ENCODE measurements at regions not wholly inside any gene's neighbourhood (a gene's known extent, or its start where the extent isn't known, plus 50 kb on each side); places are given as distances from the start of the nearest gene placed in this dataset.

DNA sequence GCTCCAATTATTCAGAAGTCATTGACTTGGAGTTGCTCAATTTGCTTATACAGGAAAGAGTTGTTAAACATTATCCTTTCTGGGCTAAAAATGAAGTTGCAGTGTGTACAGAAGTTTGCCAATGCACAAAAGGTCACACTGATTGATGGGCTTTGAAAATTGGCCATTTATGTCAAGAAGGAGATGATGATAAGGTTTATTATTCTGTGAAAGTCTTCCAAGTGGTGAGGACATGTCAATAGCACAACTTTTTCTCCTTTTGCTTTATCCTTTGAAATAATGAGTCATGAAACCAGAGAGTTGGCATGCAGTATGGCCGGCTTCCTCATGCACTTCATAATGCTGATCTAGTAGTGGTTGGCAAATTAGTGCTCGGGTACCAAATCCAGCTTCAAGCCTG is 848.5 kb upstream of the WWC1 start:
- no peak for DNase-seq

GRCh38 chr5:167447466-167448375 is 843.7 kb upstream of the WWC1 start:
- DNase-seq, result no peak

DNA sequence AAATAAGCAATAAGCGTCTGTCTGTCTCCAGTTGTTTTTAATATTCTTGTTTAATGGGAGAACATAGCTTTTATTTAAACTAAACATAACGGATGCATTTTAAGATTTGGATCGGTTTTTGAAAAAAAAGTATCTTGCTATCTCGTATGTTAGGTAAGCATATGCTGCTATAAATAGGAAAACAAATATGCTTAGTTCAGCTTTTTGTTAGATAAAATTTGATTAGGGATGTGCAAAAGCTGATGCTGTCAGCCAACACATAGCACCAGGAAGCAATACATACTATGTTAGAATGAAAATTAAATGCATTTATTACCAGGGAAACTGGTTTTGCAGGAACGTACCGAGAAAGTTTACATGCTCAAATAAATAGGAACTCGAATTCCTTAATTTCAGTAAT is 843.1 kb upstream of the WWC1 start:
- DNase-seq, result no peak

DNA sequence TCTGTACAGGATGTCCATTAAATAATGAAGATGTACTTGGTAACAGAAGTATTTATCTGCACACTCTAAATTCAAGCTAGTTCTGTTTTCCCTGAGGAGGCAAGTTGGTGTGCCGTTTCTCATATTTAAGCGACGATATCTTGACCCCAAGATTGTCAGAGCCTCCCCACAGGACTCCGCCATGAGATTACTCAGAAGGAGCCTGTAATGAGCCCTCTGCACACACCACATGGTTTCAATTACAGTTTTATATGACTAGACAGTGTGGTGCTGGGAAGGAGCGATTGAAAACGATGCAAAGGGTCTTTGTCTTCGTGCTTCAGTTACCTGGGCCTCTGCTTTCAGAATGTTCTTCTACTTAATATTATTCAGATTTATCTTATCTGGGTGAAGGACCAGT is 840.4 kb upstream of the WWC1 start:
- DNase-seq, result no peak

- no peak for DNase-seq
These were observed 839.3 kb upstream of the WWC1 start for GRCh38 chr5:167452136-167452535.

DNA sequence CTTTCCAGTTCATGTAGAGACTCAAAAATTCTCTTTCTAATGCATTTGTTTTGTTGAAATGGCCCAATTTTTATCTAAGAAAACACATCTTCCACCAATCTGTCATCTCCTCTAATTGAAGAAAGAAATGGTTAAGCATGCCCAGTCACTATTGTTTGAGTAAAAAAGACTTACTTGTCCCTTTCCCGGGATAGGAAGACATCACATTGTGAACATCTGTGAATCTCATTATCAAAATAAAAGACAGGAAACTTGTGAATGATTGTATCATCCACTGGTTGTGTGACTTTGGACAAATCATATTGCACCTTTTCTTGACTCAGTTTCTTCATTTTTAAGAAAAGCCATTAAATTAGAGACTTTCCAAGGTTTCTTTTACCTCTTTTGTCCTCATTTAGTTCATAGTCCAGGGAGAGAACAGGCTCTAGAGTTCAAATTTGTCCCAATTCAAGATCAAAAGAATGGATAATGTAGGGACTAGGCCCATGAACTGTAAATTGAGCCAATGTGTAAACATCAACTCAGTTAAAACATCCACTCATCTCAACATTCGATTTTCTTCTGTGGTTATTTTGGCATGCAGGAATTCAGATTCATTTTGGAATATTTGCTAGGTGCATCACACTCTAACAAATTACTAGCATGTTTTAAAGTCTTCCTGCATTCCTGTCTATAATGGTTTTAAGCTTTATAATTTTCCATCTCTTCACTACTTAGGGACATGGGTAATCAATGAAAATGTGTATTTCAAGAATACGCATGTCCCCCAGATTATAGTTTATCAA is 838.0 kb upstream of the WWC1 start:
- DNase-seq, result no peak

- DNase-seq, result no peak
These were observed 833.0 kb upstream of the WWC1 start for GRCh38 chr5:167458412-167458811.

DNA sequence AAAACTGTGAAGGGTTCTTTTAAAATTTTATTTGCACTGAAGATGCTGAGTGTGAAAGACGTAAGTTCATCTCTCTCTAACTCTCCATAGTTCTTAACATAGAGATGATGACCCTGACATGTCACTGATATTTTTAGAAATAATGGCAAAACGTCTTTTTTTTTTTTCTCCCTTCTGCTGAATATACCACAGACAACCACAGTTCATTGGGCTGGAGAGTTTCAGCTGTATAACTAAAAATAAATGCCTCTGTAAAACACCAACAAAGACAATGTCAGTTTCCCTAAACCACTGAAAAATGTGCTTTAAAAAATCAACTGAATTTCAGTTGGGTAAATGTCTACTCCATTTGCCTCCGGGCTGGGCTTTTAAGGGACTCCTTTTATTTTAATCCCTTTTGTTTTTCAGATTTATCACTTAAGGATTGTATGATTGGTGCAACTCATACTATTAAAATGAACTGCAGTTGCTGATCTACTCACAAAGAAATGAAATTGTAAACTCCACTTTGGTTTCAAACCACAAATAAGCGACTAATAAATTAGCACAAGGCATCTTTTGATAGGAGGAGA is 830.9 kb upstream of the WWC1 start:
- no peak for DNase-seq

DNA sequence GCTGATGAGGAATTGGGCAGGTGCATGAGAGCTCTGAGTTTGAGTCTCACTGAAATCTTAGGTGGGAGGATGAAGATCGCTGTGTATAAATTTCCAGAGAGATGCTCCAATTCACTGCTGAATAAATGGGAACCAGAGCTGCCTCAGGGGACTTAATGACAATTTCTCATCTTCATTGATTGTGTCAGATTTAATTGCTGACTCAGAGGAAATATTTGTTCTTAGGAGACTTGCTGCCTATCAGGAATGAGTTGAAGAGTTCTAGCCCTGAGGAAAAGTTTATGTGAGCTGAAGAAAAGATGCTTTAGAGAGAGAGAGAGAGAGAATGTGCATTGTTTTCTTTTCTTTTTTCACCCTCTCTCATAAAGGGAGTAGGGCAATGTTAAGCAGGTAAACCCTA is 827.5 kb upstream of the WWC1 start:
- DNase-seq, result no peak

- DNase-seq, result no peak
These were observed 824.5 kb upstream of the WWC1 start for GRCh38 chr5:167466992-167467391.

GRCh38 chr5:167472566-167473108 is 818.8 kb upstream of the WWC1 start:
- DNase-seq, result no peak

- DNase-seq, result no peak
These were observed 813.3 kb upstream of the WWC1 start for GRCh38 chr5:167478188-167478587.

DNA sequence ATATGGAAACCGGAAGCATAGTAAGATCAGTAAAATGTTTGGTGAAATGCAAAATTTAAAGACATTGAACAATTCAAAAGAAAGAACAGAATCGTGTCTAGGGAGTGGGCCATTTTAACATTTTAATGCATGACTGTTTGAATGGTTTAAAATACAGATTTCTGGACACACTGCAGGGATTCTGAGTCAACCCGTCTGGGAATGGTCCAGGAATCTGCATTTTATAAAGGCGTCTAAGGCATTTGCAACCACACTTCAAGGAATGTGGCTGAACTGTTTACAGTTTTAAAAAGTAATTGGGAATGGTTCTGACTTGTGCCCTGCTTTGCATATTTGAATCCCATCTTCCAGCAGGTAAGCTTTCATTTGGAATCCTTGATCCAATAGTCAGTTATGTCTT is 811.7 kb upstream of the WWC1 start:
- DNase-seq, result no peak

- no peak for DNase-seq
These were observed 810.1 kb upstream of the WWC1 start for GRCh38 chr5:167481345-167481744.

DNA sequence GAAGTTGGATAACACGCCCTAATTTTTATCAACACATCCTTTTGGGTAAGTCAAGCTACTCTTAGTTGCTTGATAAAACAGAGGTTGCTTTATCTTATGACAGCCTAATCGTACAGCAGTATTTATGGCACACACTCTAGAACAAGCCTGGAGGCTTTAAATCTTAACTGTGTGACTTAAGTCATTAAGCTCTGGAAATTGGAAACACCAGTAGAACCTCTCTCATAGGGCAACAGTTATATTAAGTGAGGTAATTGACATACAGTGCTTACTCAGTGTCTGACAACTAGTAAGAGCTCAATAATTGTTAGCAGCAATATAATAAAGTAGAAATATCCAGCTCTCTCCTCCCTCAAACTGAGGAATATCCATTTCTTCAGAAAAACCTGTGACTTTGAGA is 808.9 kb upstream of the WWC1 start:
- DNase-seq, result no peak

GRCh38 chr5:167485061-167485774 is 806.2 kb upstream of the WWC1 start:
- DNase-seq, result no peak

DNA sequence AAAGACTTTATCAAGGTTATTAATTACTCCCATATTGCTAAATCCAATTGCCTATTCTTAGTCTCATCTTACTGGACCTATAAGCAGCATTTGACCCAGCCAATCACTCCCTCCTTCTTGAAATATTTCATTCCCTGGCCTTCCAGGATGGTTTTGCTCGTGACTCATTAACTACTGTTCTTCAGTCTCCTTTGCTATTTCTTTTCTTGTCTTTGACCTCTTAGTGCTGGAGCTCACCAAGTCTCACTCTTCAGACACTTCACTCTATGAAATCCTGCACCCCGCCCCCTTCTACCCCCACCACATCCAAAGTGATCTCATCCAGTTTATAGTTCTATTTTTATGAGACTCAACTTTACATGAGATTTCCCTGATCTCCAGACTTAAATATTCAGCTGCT is 803.1 kb upstream of the WWC1 start:
- DNase-seq, result no peak

DNA sequence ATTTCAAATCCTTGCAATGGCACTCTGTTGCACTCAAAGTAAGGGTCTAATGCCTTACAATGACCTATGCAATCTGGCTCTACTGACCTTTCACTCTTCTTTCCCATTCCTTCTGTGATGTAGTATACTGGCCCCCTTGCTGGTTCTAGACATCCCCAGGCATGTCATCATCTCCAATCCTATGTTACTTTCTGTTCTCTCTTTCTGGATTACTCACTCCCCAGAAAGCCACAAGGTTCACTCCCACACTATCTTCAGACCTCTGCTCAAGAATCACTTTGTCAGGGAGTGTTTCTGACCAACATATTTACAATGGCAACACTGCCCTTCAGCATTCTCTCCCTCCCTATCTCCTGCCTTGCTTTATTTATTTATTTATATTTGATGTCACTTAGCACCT is 802.2 kb upstream of the WWC1 start:
- no peak for DNase-seq

- DNase-seq, result no peak
These were observed 787.3 kb upstream of the WWC1 start for GRCh38 chr5:167503926-167504720.

DNA sequence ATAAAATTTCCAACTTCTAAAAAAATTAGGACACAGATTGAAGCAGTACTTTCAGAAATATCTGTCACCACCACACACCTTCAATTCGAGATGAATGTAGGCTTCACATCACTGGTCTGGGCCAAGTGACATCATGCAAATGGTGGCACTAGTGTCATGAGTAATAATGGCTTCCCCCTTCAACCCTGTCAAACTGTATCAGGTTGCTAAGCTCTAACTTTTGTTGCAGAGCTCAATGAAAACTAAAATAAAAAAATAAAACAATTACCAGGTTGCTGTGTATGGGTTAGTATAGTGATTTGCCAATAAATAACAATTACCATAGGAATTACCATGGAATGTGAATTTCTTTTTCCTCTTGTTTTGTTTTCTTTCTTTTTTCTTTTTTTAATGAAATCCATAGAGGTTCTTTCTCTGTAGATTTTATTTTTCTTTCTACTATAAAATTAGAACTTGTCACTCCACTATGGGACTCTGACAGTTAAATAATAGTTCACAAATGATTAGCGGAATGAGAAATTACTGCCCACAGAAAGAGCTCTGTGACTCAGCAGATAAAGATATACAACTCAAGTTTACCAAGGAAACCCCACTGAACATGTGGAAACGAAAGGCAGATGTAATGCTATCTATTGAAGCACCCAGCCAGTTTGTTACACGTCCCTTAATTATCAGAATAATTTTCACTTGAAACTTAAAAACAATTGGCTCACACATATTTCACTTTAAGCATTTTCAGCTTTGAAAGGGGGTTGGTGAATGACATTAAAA is 783.8 kb upstream of the WWC1 start:
- DNase-seq, result no peak

DNA sequence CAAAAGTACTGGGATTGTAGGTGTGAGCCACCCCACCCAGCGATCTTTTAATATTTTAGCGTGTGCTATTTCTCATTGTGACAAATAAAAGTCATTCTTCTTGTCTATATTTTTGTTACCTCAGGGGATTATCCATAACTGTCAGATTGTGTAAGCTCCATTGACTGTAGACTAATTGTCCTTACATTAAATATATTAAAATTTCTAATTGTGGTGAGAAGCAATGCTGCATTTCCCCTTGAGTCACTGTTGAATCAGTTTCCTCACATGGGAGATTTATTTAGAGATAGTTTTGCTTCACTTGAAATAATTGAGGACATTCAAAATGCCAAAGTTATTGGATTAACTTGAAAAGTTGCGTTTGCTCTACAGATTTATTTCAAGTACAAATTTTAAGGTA is 782.4 kb upstream of the WWC1 start:
- no peak for DNase-seq

Data from 8988T (cell line).